GM23248 (cell line): ENCODE measurements at regions not wholly inside any gene's neighbourhood (a gene's known extent, or its start where the extent isn't known, plus 50 kb on each side); places are given as distances from the start of the nearest gene placed in this dataset.

Source experiments
- DNase-seq: peaks from one replicate; pipeline ENCODE4 v3.0.0-alpha.2; 2015
- H2AFZ ChIP-seq: fragments of 200-600 bp; sonication (generic); 2 replicates; pipeline ENCODE4 v1.6.1; 2016; ENCODE audit warnings: antibody characterized with exemption
- H3F3A ChIP-seq: fragments of 200-600 bp; sonication (generic); 2 replicates; pipeline ENCODE4 v1.6.1; 2016; ENCODE audit warnings: mild to moderate bottlenecking, antibody characterized with exemption, mixed run types; ENCODE audit not compliant: insufficient read depth
- H3K27ac ChIP-seq: fragments of 200-600 bp; sonication (generic); 2 replicates; pipeline ENCODE4 v1.5.1; 2016; ENCODE audit warnings: mild to moderate bottlenecking
- H3K27me3 ChIP-seq: fragments of 200-600 bp; sonication (generic); replicated peaks from 2 replicates; pipeline ENCODE4 v1.6.1; 2016; ENCODE audit warnings: mild to moderate bottlenecking; ENCODE audit not compliant: insufficient read depth
- H3K36me3 ChIP-seq: fragments of 200-600 bp; sonication (generic); 2 replicates; pipeline ENCODE4 v1.6.1; 2016; ENCODE audit warnings: low read depth, mild to moderate bottlenecking
- H3K4me1 ChIP-seq: fragments of 200-600 bp; sonication (generic); 2 replicates; pipeline ENCODE4 v1.6.1; 2016; ENCODE audit warnings: mild to moderate bottlenecking; ENCODE audit not compliant: insufficient read depth
- H3K4me2 ChIP-seq: fragments of 200-600 bp; sonication (generic); one replicate; pipeline ENCODE4 v1.6.1; 2016; ENCODE audit warnings: mild to moderate bottlenecking; ENCODE audit not compliant: unreplicated experiment
- H3K4me3 ChIP-seq: fragments of 200-600 bp; sonication (generic); 2 replicates; pipeline ENCODE4 v1.5.1; 2016; ENCODE audit warnings: mild to moderate bottlenecking
- H3K79me2 ChIP-seq: fragments of 200-600 bp; sonication (generic); 2 replicates; pipeline ENCODE4 v1.6.1; 2016; ENCODE audit warnings: mild to moderate bottlenecking; ENCODE audit not compliant: insufficient read depth
- H3K9ac ChIP-seq: fragments of 200-600 bp; sonication (generic); 2 replicates; pipeline ENCODE4 v1.6.1; 2016; ENCODE audit warnings: mild to moderate bottlenecking
- H3K9me2 ChIP-seq: fragments of 200-600 bp; sonication (generic); 2 replicates; pipeline ENCODE4 v1.6.1; 2016; ENCODE audit warnings: mixed run types, mild to moderate bottlenecking, moderate library complexity; ENCODE audit not compliant: insufficient read depth
- H3K9me3 ChIP-seq: fragments of 200-600 bp; sonication (generic); one replicate; pipeline ENCODE4 v1.6.1; 2017; ENCODE audit warnings: low read depth
- H4K20me1 ChIP-seq: fragments of 200-600 bp; sonication (generic); 2 replicates; pipeline ENCODE4 v1.6.0; 2016; ENCODE audit not compliant: insufficient read depth
- EZH2 ChIP-seq: fragments of 200-600 bp; sonication (generic); IDR thresholded peaks from 2 replicates; pipeline ENCODE4 v1.6.1; 2018; ENCODE audit warnings: antibody characterized with exemption, mild to moderate bottlenecking; ENCODE audit not compliant: insufficient read depth, poor library complexity, severe bottlenecking
- EZH2phosphoT487 ChIP-seq: fragments of 200-600 bp; sonication (generic); IDR thresholded peaks from 2 replicates; pipeline ENCODE4 v1.6.1; 2018; ENCODE audit warnings: antibody characterized with exemption, moderate library complexity, mild to moderate bottlenecking, low read depth; ENCODE audit not compliant: insufficient read depth
- WGBS, 2 experiments: methylation state at CpG; one replicate each; pipeline ENCODE4 v1.1.6; 2015 to 2017; ENCODE audit warnings: low lambda C conversion rate in 2 of 2, low coverage in 1 of 2; ENCODE audit errors: missing lambda C conversion rate in 2 of 2; 5-methylcytosine and 5-hydroxymethylcytosine counted together
- in situ Hi-C: fragments of 300-500 bp; cut with MboI; formaldehyde crosslinking; loops from 2 replicates; pipeline ENCODE4 v1.15.0; 2020

DNA sequence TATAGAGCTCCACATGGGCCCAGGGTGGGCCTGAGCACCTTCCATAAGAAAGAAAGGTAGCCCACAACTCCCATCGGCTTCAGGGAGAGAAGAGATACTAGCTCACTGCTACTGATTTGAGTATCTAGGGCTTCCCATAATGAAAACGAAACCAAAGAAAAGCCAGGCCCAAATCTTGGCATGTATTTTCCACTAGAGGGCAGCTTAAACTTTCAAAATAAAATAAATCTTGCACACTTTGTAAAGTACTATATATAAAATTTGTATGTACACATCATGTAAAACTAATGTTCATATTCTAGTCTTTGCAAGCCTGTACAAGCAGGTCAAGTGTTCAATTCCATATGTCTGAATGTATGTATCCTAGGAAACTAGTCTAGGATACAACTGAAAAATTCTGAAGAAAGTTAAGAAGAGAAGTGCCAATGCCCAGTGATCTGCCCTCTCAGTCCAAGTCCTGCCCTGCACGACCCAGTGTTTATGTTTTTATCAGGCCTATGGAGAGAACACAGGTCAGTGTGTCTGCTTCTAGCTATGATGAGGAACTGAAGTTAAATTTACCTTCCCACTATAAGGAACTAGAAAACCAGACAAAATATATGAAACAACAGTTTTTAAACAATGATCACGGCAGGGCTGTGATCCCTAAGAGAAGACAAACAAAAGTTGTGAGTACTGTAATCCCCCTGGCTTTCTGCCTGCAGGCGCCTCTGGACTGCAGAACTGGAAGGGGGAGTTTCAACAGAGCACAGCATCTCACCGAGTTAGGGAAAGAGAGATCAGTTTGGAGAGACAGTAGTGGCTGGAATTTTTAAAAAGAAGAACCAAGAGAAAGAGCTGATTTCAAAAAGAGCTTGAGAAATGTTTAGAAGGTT, 475.7 kb downstream of the UQCRFS1 start:
- H2AFZ ChIP-seq, result peak overlapping the region; percentile 96
- H3K79me2 ChIP-seq, result no peaks in the 10 kb centered on the region
- H3K27me3 ChIP-seq, result no peaks in the 10 kb centered on the region
- no peaks in the 10 kb centered on the region for H3K36me3 ChIP-seq
- no peaks in the 10 kb centered on the region for H3F3A ChIP-seq
- H3K4me3 ChIP-seq, result peak overlapping the region; percentile 53
- H4K20me1 ChIP-seq, result no peaks in the 10 kb centered on the region
- in situ Hi-C loops, result loop anchor here (25.0 kb wide), 2 partner anchors 250 to 525 kb away; no protein-coding TSS in a partner anchor
- no peak overlapping the region for H3K27ac ChIP-seq
- H3K9ac ChIP-seq, result peak overlapping the region; percentile 71
- WGBS, 2 experiments, result 3 to 8% methylated on average over 6 of the region's 6 CpGs
- no peak for TF ChIP-seq EZH2phosphoT487
- no peaks in the 10 kb centered on the region for H3K9me3 ChIP-seq
- peak overlapping the region; percentile 16 for H3K4me2 ChIP-seq
- H3K9me2 ChIP-seq, result no peaks in the 10 kb centered on the region
- DNase-seq, result peak; percentile 75
- H3K4me1 ChIP-seq, result peaks cover 5% of the 10 kb centered on the region; the same call in 1 of the 2 replicates

DNA sequence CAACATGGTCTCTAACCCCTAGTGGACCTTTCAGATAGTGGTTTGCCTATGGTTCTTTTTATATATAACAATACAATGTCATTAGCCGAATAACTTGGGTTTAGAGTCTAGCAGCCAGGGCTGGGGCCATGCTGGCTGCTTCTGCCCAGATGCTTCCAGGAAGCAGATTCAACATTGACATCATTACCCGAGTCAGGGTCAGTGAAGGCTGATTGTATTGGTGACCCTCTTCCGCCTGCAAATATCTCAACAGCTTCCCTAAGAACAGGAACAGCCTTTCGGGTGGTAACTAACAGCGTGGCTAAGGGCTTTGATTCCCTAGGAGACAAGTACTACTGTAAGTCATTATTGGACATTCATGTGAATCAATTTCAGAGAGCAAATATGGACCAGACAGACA, 476.4 kb downstream of the UQCRFS1 start:
- DNase-seq, result no peak
- H3K9ac ChIP-seq, result peak overlapping the region; percentile 71
- TF ChIP-seq EZH2phosphoT487, result no peak
- H4K20me1 ChIP-seq, result no peaks in the 10 kb centered on the region
- peak overlapping the region; percentile 96 for H2AFZ ChIP-seq
- no peaks in the 10 kb centered on the region for H3K9me2 ChIP-seq
- H3F3A ChIP-seq, result no peaks in the 10 kb centered on the region
- H3K9me3 ChIP-seq, result no peaks in the 10 kb centered on the region
- H3K4me1 ChIP-seq, result peaks cover 5% of the 10 kb centered on the region; the same call in 1 of the 2 replicates
- H3K36me3 ChIP-seq, result no peaks in the 10 kb centered on the region
- in situ Hi-C loops, result loop anchor here (25.0 kb wide), 2 partner anchors 251 to 526 kb away; no protein-coding TSS in a partner anchor
- peak overlapping the region; percentile 16 for H3K4me2 ChIP-seq
- 68 to 74% methylated on average over 5 of the region's 5 CpGs for WGBS, 2 experiments
- H3K4me3 ChIP-seq, result peak overlapping the region; percentile 53; the same call in 1 of the 2 replicates
- H3K27me3 ChIP-seq, result no peaks in the 10 kb centered on the region; the same call in 1 of the 2 replicates
- no peaks in the 10 kb centered on the region for H3K79me2 ChIP-seq
- no peak overlapping the region for H3K27ac ChIP-seq

DNA sequence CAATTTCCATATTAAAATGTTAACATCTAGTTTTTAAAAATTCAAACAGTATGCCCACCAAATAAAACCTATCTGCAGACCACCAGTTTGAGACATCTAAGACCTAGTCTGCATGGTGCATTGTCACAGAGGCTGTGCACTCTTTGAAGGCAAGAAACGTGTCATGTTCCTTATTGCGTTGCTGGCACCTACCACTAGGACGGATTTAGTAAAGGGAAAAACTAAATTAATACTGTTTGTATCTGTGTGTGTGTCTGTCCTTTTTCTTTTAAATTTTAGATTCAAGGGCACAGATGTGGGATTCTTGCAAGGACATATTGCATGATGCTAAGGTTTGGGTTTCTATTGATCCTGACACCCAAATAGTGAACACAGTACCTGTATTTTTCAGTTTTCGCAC, 481.4 kb downstream of the UQCRFS1 start:
- in situ Hi-C loops, result loop anchor here (25.0 kb wide), 2 partner anchors 256 to 531 kb away; no protein-coding TSS in a partner anchor

DNA sequence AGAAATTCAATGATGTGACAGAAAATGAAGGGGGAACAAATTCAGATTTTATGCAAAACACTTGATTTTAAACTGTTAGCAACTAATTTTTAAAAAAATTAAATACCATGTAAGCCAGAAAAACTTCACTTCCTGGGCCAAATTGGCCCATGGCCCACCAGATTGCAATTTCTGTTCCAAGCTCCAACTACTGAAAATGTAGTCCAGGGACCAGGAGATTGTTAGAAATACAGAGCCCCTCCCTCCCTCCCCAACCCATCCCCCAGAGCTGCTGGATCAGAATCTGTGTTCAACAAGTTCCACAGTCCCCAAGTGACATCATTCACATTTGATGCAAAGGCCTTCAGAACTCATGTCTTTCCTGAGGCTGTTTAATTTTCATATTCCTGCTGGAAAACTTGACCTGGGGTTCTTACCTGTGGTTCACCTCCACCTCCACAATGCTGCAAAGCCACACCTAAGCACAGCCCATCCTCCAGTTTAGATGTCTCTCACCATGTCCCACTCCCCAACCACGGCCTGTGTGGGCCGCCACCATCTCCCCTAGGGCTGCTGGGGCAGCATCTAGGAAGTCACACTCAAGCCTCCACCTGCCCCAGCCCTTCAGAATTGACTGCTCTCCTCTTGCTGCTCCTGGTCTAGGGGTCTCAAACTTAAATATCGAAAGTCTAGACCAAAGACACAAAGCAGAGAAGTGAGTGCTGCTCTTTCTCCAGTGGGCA, 482.0 kb downstream of the UQCRFS1 start:
- H3K4me3 ChIP-seq, result no peak overlapping the region
- no peaks in the 10 kb centered on the region for H3K9me3 ChIP-seq
- H3F3A ChIP-seq, result no peaks in the 10 kb centered on the region
- no peaks in the 10 kb centered on the region for H4K20me1 ChIP-seq
- H3K4me2 ChIP-seq, result no peak overlapping the region
- no peaks in the 10 kb centered on the region for H3K4me1 ChIP-seq
- no peaks in the 10 kb centered on the region for H3K9me2 ChIP-seq
- peaks cover 40% of the 10 kb centered on the region for H3K27me3 ChIP-seq
- H3K27ac ChIP-seq, result no peak overlapping the region
- no peaks in the 10 kb centered on the region for H3K79me2 ChIP-seq
- H3K36me3 ChIP-seq, result no peaks in the 10 kb centered on the region
- TF ChIP-seq EZH2phosphoT487 (no peak), EZH2 (no peak)
- 22 to 24% methylated on average over 3 of the region's 3 CpGs for WGBS, 2 experiments
- no peak overlapping the region for H2AFZ ChIP-seq
- in situ Hi-C loops, result loop anchor here (25.0 kb wide), 2 partner anchors 256 to 531 kb away; no protein-coding TSS in a partner anchor
- H3K9ac ChIP-seq, result no peak overlapping the region
- no peak for DNase-seq

More for the DNA sequence above, 481.4 kb downstream of the UQCRFS1 start:
- Histone ChIP-seq H3K36me3 (no peaks in the 10 kb centered on the region), H3K4me1 (no peaks in the 10 kb centered on the region), H3K9ac (no peak overlapping the region), H2AFZ (no peak overlapping the region), H4K20me1 (no peaks in the 10 kb centered on the region), H3K27ac (no peak overlapping the region), H3K9me3 (no peaks in the 10 kb centered on the region), H3K27me3 (peaks cover 35% of the 10 kb centered on the region), H3K79me2 (no peaks in the 10 kb centered on the region), H3K4me3 (no peak overlapping the region), H3F3A (no peaks in the 10 kb centered on the region), H3K9me2 (no peaks in the 10 kb centered on the region), H3K4me2 (no peak overlapping the region)
- 30 to 49% methylated on average over 4 of the region's 4 CpGs for WGBS, 2 experiments
- TF ChIP-seq EZH2 (no peak), EZH2phosphoT487 (no peak)
- no peak for DNase-seq
